Neuronal stem cell (in vitro differentiated cells): ENCODE measurements at regions not wholly inside any gene's neighbourhood (a gene's known extent, or its start where the extent isn't known, plus 50 kb on each side); places are given as distances from the start of the nearest gene placed in this dataset.

ENCODE experiments used
- DNase-seq: peaks from one replicate; pipeline ENCODE4 v3.0.0-alpha.2; 2013; ENCODE audit warnings: low spot score
- H2AFZ ChIP-seq: one replicate; pipeline ENCODE4 v1.6.1; 2013; ENCODE audit warnings: mild to moderate bottlenecking, low read length, inconsistent platforms
- H2AK5ac ChIP-seq: 2 replicates; pipeline ENCODE4 v1.6.1; 2013; ENCODE audit warnings: low read depth, mild to moderate bottlenecking, inconsistent platforms, low read length, moderate library complexity, mixed read lengths
- H2BK120ac ChIP-seq: 2 replicates; pipeline ENCODE4 v1.6.1; 2013; ENCODE audit warnings: low read depth, mild to moderate bottlenecking, inconsistent platforms, low read length, moderate library complexity, mixed read lengths
- H2BK12ac ChIP-seq: one replicate; pipeline ENCODE4 v1.6.1; 2013; ENCODE audit warnings: low read length, inconsistent platforms
- H2BK15ac ChIP-seq: 2 replicates; pipeline ENCODE4 v1.6.1; 2013; ENCODE audit warnings: mild to moderate bottlenecking, low read length, inconsistent platforms, mixed read lengths
- H2BK5ac ChIP-seq: one replicate; pipeline ENCODE4 v1.6.1; 2013; ENCODE audit warnings: inconsistent platforms, mild to moderate bottlenecking, low read length, moderate library complexity
- H3K14ac ChIP-seq: one replicate; pipeline ENCODE4 v1.6.1; 2013; ENCODE audit warnings: low read length, inconsistent platforms
- H3K18ac ChIP-seq: 2 replicates; pipeline ENCODE4 v1.6.1; 2013; ENCODE audit warnings: low read length, inconsistent platforms
- H3K23ac ChIP-seq: 2 replicates; pipeline ENCODE4 v1.6.1; 2013; ENCODE audit warnings: low read depth, mild to moderate bottlenecking, mixed read lengths, low read length, inconsistent platforms; ENCODE audit not compliant: poor library complexity
- H3K27ac ChIP-seq: replicated peaks from 3 replicates; pipeline ENCODE4 v1.5.1; 2013; ENCODE audit warnings: low read length, inconsistent platforms
- H3K27me3 ChIP-seq, 3 experiments: 2 replicates each; pipeline ENCODE4 v1.6.1; 2013; ENCODE audit warnings: low read length in 3 of 3, mild to moderate bottlenecking in 2 of 3, inconsistent platforms in 1 of 3, low read depth in 1 of 3, mixed read lengths in 1 of 3, moderate library complexity in 1 of 3; ENCODE audit not compliant: control insufficient read depth in 3 of 3, insufficient read depth in 3 of 3
- H3K36me3 ChIP-seq, 2 donors: replicated peaks in 1 of 2; 2 replicates each; pipeline ENCODE4 v1.6.1; 2013; ENCODE audit warnings: low read length in 2 of 2; ENCODE audit not compliant: control insufficient read depth in 2 of 2, insufficient read depth in 2 of 2
- H3K4ac ChIP-seq: 2 replicates; pipeline ENCODE4 v1.6.1; 2013; ENCODE audit warnings: inconsistent platforms, mild to moderate bottlenecking, low read length, moderate library complexity
- H3K4me1 ChIP-seq, 2 donors: 1 replicate in 1 of 2; 2 replicates in 1 of 2; pipeline ENCODE4 v1.6.1; 2013; ENCODE audit warnings: low read length in 2 of 2, low read depth in 1 of 2; ENCODE audit not compliant: control insufficient read depth in 2 of 2, insufficient read depth in 1 of 2
- H3K4me2 ChIP-seq: one replicate; pipeline ENCODE4 v1.6.1; 2013; ENCODE audit warnings: mild to moderate bottlenecking, low read length, inconsistent platforms; ENCODE audit not compliant: insufficient read depth, poor library complexity, severe bottlenecking
- H3K4me3 ChIP-seq, 2 donors: 2 replicates each; pipeline ENCODE4 v1.5.1; 2013; ENCODE audit warnings: low read length in 2 of 2, mild to moderate bottlenecking in 2 of 2, inconsistent platforms in 1 of 2, moderate library complexity in 1 of 2
- H3K79me1 ChIP-seq: one replicate; pipeline ENCODE4 v1.6.1; 2013; ENCODE audit warnings: low read depth, mild to moderate bottlenecking, inconsistent platforms, low read length, moderate library complexity
- H3K9ac ChIP-seq: one replicate; pipeline ENCODE4 v1.6.1; 2013; ENCODE audit warnings: mild to moderate bottlenecking, low read depth, low read length, inconsistent platforms; ENCODE audit not compliant: poor library complexity
- H3K9me3 ChIP-seq, 2 donors: replicated peaks in 1 of 2; 2 replicates each; pipeline versions ENCODE3 to v1.6.1; 2013; ENCODE audit warnings: low read length in 2 of 2, mild to moderate bottlenecking in 2 of 2, inconsistent platforms in 1 of 2, low read depth in 1 of 2, mixed read lengths in 1 of 2, moderate library complexity in 1 of 2; ENCODE audit not compliant: control insufficient read depth in 2 of 2, insufficient read depth in 1 of 2
- H4K8ac ChIP-seq: one replicate; pipeline ENCODE4 v1.6.1; 2013; ENCODE audit warnings: low read depth, mild to moderate bottlenecking, inconsistent platforms, low read length, moderate library complexity
- H4K91ac ChIP-seq: one replicate; pipeline ENCODE4 v1.6.1; 2013; ENCODE audit warnings: low read length, low read depth, mild to moderate bottlenecking, inconsistent platforms; ENCODE audit not compliant: poor library complexity
- WGBS, 2 donors: extraction: QIAGEN DNeasy Blood & Tissue Kit; methylation state at CpG; one replicate each; pipeline ENCODE4 v1.1.7; 2013; ENCODE audit warnings: missing lambda C conversion rate in 2 of 2, mixed read lengths in 1 of 2; ENCODE audit not compliant: insufficient read length in 2 of 2, insufficient replicate concordance in 1 of 2; ENCODE audit errors: extremely low coverage in 2 of 2; 5-methylcytosine and 5-hydroxymethylcytosine counted together

GRCh38 chr7:17155529-17155928 lies 142.9 kb upstream of the AHR start:
- H2AK5ac ChIP-seq = no peak overlapping the region
- no peaks in the 10 kb centered on the region for H3K4me1 ChIP-seq
- no peaks in the 10 kb centered on the region for H3K79me1 ChIP-seq
- H3K9ac ChIP-seq = no peak overlapping the region
- H3K4me2 ChIP-seq = no peak overlapping the region
- no peak overlapping the region for H4K91ac ChIP-seq
- H2AFZ ChIP-seq = no peak overlapping the region
- no peak overlapping the region for H3K23ac ChIP-seq
- H3K36me3 ChIP-seq = no peaks in the 10 kb centered on the region
- H3K14ac ChIP-seq = no peak overlapping the region
- H3K4me3 ChIP-seq = no peak overlapping the region
- H3K9me3 ChIP-seq = no peaks in the 10 kb centered on the region
- no peak overlapping the region for H3K27ac ChIP-seq
- no peaks in the 10 kb centered on the region for H3K27me3 ChIP-seq
- no peak overlapping the region for H2BK120ac ChIP-seq
- H2BK15ac ChIP-seq = no peak overlapping the region
- no peak overlapping the region for H2BK5ac ChIP-seq
- DNase-seq = no peak
- no peak overlapping the region for H3K18ac ChIP-seq
- no peak overlapping the region for H2BK12ac ChIP-seq
- no peak overlapping the region for H4K8ac ChIP-seq
- H3K4ac ChIP-seq = no peak overlapping the region

GRCh38 chr7:17158261-17158660 lies 140.2 kb upstream of the AHR start:
- Histone ChIP-seq H2AFZ (no peak overlapping the region), H3K4me3 (no peak overlapping the region), H2BK5ac (no peak overlapping the region), H3K14ac (no peak overlapping the region), H3K36me3 (no peaks in the 10 kb centered on the region), H2AK5ac (no peak overlapping the region), H2BK120ac (no peak overlapping the region), H3K4me1 (no peaks in the 10 kb centered on the region), H3K9me3 (no peaks in the 10 kb centered on the region), H2BK12ac (no peak overlapping the region), H2BK15ac (no peak overlapping the region), H4K8ac (no peak overlapping the region), H3K27me3 (no peaks in the 10 kb centered on the region), H3K4ac (no peak overlapping the region), H3K9ac (no peak overlapping the region), H3K18ac (no peak overlapping the region), H4K91ac (no peak overlapping the region), H3K79me1 (no peaks in the 10 kb centered on the region), H3K27ac (no peak overlapping the region), H3K4me2 (no peak overlapping the region), H3K23ac (no peak overlapping the region)
- DNase-seq = no peak
- no CpG with 5 or more reads among the region's 5 CpGs for WGBS, 2 donors

GRCh38 chr7:17159500-17160037 lies 138.9 kb upstream of the AHR start:
- Histone ChIP-seq H2BK5ac (no peak overlapping the region), H4K91ac (no peak overlapping the region), H4K8ac (no peak overlapping the region), H3K14ac (no peak overlapping the region), H3K23ac (no peak overlapping the region), H3K9me3 (no peaks in the 10 kb centered on the region), H2AK5ac (no peak overlapping the region), H2AFZ (no peak overlapping the region), H3K27me3 (no peaks in the 10 kb centered on the region), H2BK15ac (no peak overlapping the region), H3K9ac (no peak overlapping the region), H3K4ac (no peak overlapping the region), H3K79me1 (no peaks in the 10 kb centered on the region), H3K4me3 (no peak overlapping the region), H2BK120ac (no peak overlapping the region), H3K27ac (no peak overlapping the region), H3K18ac (no peak overlapping the region), H3K4me1 (no peaks in the 10 kb centered on the region), H3K4me2 (no peak overlapping the region), H3K36me3 (no peaks in the 10 kb centered on the region), H2BK12ac (no peak overlapping the region)
- no CpG with 5 or more reads among the region's 2 CpGs for WGBS, 2 donors
- no peak for DNase-seq

GRCh38 chr7:17166824-17167379 lies 131.6 kb upstream of the AHR start:
- no peaks in the 10 kb centered on the region for H3K79me1 ChIP-seq
- H3K4me2 ChIP-seq = no peak overlapping the region
- H3K9ac ChIP-seq = no peak overlapping the region
- H4K91ac ChIP-seq = no peak overlapping the region
- H4K8ac ChIP-seq = no peak overlapping the region
- no CpG with 5 or more reads among the region's 4 CpGs for WGBS, 2 donors
- DNase-seq = no peak
- no peak overlapping the region for H2BK5ac ChIP-seq
- H3K23ac ChIP-seq = no peak overlapping the region
- no peaks in the 10 kb centered on the region for H3K36me3 ChIP-seq
- H2AFZ ChIP-seq = no peak overlapping the region
- no peak overlapping the region for H3K27ac ChIP-seq
- H2BK120ac ChIP-seq = no peak overlapping the region
- no peak overlapping the region for H2AK5ac ChIP-seq
- H3K18ac ChIP-seq = no peak overlapping the region
- H3K27me3 ChIP-seq = no peaks in the 10 kb centered on the region
- H3K14ac ChIP-seq = no peak overlapping the region
- H3K4ac ChIP-seq = no peak overlapping the region
- H3K4me3 ChIP-seq = no peak overlapping the region
- no peak overlapping the region for H2BK15ac ChIP-seq
- no peak overlapping the region for H2BK12ac ChIP-seq
- no peaks in the 10 kb centered on the region for H3K9me3 ChIP-seq
- no peaks in the 10 kb centered on the region for H3K4me1 ChIP-seq
